GM21447 (cell line): ENCODE measurements at regions not wholly inside any gene's neighbourhood (a gene's known extent, or its start where the extent isn't known, plus 50 kb on each side); places are given as distances from the start of the nearest gene placed in this dataset.

ENCODE experiments used
- ATAC-seq: cut with Tn5 transposase; IDR thresholded peaks from one replicate; pipeline ENCODE4 v1.9.1; 2021; ENCODE audit not compliant: unreplicated experiment

GRCh38 chr4:187302457-187303150, 578.9 kb upstream of the FAT1 start:
- no peak for ATAC-seq

- ATAC-seq, result no peak
Measured at GRCh38 chr4:187304133-187304532, 580.5 kb upstream of the FAT1 start.

GRCh38 chr4:187307131-187307530, 583.5 kb upstream of the FAT1 start:
- no peak for ATAC-seq

GRCh38 chr4:187309456-187309855, 585.8 kb upstream of the FAT1 start:
- ATAC-seq, result no peak

- no peak for ATAC-seq
Measured at GRCh38 chr4:187312299-187312698, 588.6 kb upstream of the FAT1 start.

- ATAC-seq, result no peak
Measured at GRCh38 chr4:187317799-187318198, 594.1 kb upstream of the FAT1 start.

- ATAC-seq, result no peak
Measured at GRCh38 chr4:187321711-187322110, 598.1 kb upstream of the FAT1 start.

GRCh38 chr4:187332141-187332540, 608.5 kb upstream of the FAT1 start:
- no peak for ATAC-seq

- no peak for ATAC-seq
Measured at GRCh38 chr4:187333151-187333550, 609.5 kb upstream of the FAT1 start.

- no peak for ATAC-seq
Measured at GRCh38 chr4:187335339-187335738, 611.7 kb upstream of the FAT1 start.

- ATAC-seq, result no peak
Measured at GRCh38 chr4:187354740-187355139, 631.1 kb upstream of the FAT1 start.

- ATAC-seq, result no peak
Measured at GRCh38 chr4:187357045-187357643, 633.5 kb upstream of the FAT1 start.

- ATAC-seq, result no peak
Measured at GRCh38 chr4:187357821-187358220, 634.2 kb upstream of the FAT1 start.

- ATAC-seq, result no peak
Measured at GRCh38 chr4:187362937-187363857, 632.4 kb upstream of the ZFP42 start.

- ATAC-seq, result no peak
Measured at GRCh38 chr4:187364401-187364800, 631.2 kb upstream of the ZFP42 start.

GRCh38 chr4:187364851-187365250, 630.7 kb upstream of the ZFP42 start:
- no peak for ATAC-seq

GRCh38 chr4:187366530-187366929, 629.0 kb upstream of the ZFP42 start:
- no peak for ATAC-seq

GRCh38 chr4:187370918-187371317, 624.7 kb upstream of the ZFP42 start:
- no peak for ATAC-seq

GRCh38 chr4:187378441-187378840, 617.1 kb upstream of the ZFP42 start:
- no peak for ATAC-seq

GRCh38 chr4:187380181-187380581, 615.4 kb upstream of the ZFP42 start:
- ATAC-seq, result no peak

GRCh38 chr4:187383181-187383580, 612.4 kb upstream of the ZFP42 start:
- ATAC-seq, result no peak

GRCh38 chr4:187387739-187388138, 607.8 kb upstream of the ZFP42 start:
- ATAC-seq, result no peak
